Putamen (tissue), 1 donor: ENCODE measurements at regions not wholly inside any gene's neighbourhood (a gene's known extent, or its start where the extent isn't known, plus 50 kb on each side); places are given as distances from the start of the nearest gene placed in this dataset.

Source experiments
- DNase-seq: peaks from one replicate; pipeline ENCODE4 v3.0.0-alpha.2; 2016; ENCODE audit warnings: low spot score

- DNase-seq: no peak
These were observed 136.9 kb downstream of the SCARB1 start for GRCh38 chr12:124726596-124727263.

DNA sequence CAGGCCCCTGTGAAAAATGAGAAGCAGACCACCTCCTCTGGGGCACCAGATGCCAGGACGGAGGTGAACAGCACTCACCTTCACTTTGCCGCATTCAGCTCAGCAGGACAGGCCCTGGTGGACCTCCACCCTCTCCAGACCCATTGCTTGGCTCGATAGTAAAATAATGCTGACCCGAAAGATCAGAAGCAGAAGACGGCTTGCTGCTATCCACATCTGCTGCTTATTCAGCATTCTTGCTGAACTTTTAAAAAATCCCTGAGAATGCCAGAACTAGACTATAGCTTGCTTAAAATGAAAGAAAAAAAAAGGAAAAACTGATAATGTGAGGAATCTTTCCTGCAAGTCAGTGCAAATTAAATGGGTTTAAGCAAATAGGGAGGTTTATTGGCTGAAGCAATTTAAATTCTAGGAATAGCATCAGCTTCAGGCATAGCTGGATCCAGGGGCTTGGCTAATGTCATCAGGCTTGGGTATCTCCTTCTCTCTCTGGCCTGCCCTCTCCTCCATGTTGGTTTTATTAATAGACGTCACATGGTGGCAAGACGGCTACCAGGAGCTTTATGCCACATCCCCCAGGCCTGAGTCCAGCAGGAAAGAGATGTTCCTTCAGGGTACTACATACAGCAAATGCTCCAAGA, 137.9 kb downstream of the SCARB1 start:
- DNase-seq: no peak

DNA sequence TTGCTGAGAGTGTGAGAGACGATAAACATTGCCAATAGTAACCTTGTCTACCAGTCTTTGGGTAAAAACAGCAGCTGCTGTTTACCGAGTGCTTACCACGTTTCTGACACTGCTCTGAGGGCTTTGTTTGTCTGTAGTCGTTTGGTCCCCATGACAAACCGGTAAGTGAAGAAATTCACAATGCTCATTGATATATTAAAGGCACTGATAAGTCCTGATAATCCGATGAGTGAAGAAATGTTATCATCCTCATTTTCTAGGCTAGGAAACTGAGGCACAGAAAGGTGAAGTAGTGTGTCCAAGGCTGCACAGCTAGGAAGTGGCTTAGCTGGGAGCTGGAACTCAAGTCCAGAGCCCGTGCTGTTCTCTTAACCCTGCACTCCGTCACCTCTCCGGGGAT, 138.6 kb downstream of the SCARB1 start:
- no peak for DNase-seq

- no peak for DNase-seq
These were observed 140.8 kb downstream of the SCARB1 start for GRCh38 chr12:124722878-124723277.

DNA sequence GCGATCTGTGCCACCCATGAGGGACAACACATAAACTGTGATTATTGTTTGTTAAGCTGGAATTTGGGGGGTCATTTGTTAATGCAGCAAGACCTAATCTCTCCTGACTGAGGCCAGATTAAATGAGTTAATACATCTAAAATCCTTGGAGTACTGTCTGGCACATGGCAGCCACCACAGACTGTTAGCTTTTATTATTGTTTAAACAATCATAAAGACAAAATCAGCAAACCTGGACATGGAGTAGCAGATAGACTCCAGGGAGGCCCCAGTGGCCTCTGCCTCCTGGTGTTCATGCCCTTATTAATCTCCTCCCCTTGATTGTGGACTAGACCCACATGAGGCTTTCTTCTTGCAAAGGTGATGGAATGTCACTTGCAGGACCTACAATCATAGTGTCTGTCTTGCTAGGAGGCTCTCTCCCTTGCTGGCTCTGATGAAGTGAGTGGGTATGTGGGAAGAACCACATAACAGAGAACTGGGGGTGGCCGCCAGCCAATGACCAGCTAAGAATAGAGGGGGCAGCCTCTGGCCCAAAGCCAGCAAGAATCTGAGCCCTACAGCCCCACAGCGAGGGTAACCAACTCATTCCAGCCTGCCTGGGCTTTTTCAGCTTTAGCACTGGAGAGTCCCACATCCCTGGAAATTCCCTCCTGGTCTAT, 142.0 kb downstream of the SCARB1 start:
- no peak for DNase-seq

DNA sequence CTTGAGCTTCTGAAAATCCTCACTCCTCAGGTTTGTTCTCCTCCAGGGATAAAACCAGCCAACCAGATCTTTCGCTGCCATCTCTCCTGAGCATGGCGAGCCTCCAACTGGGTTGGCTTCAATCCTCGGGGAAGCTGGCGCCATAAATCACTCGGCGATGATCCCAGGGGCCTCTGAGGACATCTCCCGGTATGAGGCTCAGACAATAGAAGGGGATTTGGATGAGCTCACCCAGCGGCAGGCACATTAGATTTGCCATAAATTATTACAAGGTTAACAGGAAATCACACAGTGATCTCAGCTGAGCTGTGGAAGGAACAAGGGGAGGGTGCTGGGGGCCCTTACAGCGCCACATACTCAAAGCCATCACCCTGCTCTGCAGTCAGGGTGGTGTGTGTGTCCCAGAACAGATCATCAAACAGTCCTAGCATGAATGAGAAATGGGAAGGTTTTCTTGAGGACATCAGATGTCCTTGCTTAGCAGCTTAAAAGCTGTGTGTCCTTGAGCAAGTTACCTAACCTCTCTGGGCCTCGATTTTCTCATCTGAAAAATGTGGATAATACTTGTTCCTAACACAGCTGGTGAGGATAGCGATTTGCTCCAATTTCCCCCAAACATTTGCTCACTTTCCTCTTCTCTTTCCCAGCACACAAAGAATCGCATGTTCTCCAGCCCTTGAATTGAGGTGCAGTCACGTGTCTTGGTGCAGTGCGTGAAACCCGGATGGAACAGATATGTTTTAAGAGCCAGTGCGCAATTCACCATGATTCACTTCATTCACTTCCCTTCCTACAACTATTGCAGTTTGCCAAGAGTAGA, 142.8 kb downstream of the SCARB1 start:
- no peak for DNase-seq

- DNase-seq: no peak
These were observed 143.5 kb downstream of the SCARB1 start for GRCh38 chr12:124720004-124720680.

- DNase-seq: no peak
These were observed 144.4 kb downstream of the SCARB1 start for GRCh38 chr12:124719231-124719630.

DNA sequence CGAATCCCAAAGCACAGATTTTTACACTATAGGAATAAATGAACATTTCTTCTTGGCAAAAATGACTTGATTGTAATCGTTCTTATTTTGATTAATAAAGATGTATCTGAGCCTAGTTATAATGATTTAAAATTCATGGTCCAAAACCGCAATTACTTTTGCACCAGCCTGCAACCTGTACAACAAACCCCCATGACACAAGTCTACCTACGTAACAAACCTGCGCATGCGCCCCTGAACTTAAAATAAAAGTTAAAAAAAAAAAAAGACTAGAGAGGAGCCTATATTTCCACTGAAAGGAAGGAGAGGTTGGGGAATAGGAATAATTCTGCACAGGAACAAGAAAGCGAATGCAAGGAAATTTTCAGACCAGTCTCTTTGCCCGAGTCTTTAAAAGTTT, 145.2 kb downstream of the SCARB1 start:
- DNase-seq: no peak

DNA sequence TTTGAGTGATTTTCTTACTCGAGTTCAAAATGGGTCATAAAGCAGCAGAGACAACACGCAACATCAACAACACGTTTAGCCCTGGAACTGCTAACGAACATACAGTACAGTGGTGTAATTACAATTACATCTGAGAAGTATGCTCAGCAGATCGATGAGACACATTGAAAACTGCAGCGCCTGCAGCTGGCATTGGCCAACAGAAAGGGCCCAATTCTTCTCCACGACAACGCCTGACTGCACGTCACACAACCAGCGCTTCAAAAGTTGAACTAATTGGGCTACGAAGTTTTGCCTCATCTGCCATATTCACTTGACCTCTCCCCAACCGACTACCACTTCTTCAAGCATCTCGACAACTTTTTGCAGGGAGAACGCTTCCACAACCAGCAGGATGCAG, 145.6 kb downstream of the SCARB1 start:
- no peak for DNase-seq

GRCh38 chr12:124717318-124717717, 146.3 kb downstream of the SCARB1 start:
- no peak for DNase-seq

DNA sequence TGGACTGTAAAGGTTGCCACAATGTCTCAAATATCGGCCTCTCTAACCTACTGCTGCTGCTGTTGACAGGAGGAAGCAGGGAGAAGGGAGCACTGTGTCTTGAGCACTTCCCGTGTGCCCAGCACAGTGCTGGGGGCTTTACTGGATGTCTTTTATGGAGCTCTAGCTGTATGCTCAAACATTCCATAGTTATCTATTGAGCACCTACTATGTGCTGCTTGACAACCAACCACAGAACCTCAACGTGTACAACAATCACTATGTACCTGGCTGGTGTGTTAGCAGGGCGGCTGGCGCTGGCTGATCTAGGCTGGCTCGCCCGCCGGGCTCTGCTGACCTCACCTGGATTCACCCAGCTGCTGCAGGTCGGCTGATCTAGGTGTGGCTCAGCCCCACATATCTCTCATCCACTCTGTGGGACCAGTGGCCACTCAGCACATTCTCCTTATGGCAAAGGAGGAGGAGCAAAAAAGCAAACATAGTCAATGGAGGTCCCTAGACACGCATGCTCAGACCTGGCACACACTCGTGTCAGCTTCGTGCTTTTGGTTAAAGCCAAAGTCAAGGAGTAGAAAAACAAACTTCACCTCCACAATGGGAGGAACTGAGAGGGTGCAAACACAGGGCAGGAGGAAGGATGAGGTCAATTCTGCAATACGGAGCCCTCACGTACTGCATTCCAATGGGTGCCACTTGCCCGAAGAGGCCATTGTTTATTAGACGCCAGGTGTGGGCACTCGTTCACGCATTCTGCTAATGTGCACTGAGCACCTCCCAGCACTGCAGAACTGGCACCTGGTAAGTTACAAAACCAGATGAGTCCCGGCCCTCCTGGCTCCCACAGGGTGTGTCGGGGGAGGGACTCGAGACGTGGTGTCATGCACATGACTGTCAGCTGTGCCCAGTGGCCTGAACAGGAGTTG, 147.2 kb downstream of the SCARB1 start:
- DNase-seq: no peak

- no peak for DNase-seq
These were observed 147.9 kb upstream of the NCOR2 start for GRCh38 chr12:124715121-124715990.

DNA sequence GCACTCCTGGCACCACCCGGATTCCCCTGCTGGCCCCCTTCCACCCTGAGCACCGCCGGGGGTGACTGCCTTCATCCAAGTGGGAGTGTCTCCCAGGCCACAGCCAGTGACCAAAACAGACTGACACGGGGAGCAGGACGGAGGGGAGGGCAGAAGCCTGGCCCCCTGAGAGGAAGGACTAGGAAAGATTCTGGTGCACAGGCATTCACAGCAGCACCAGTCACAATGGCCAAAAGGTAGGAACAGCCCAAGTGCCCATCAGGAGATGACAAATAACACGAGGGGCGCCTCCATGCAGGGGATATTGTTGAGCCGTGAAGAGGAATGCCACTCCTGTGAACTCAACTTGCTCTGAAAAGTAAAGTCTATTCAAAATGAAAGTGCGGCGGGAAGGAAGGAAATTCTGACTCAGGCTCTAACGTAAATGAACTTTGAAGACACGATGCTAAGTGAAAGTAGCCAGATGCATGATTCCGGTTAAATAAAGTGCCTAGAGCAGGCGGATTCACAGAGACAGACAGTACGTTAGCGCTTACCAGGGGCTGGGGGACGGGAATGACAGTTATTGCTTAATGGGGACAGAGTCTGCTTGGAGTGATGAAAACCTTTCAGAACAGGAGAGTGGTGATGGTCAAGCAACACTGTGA, 146.1 kb upstream of the NCOR2 start:
- DNase-seq: no peak

- no peak for DNase-seq
These were observed 145.6 kb upstream of the NCOR2 start for GRCh38 chr12:124713041-124713435.

GRCh38 chr12:124711344-124711743, 143.9 kb upstream of the NCOR2 start:
- no peak for DNase-seq

GRCh38 chr12:124709722-124710687, 142.6 kb upstream of the NCOR2 start:
- DNase-seq: no peak

- DNase-seq: no peak
These were observed 139.9 kb upstream of the NCOR2 start for GRCh38 chr12:124707316-124707715.
